Neuronal stem cell (in vitro differentiated cells): ENCODE measurements at regions not wholly inside any gene's neighbourhood (a gene's known extent, or its start where the extent isn't known, plus 50 kb on each side); places are given as distances from the start of the nearest gene placed in this dataset.

Source experiments
- DNase-seq: peaks from one replicate; pipeline ENCODE4 v3.0.0-alpha.2; 2013; ENCODE audit warnings: low spot score
- H2AFZ ChIP-seq: one replicate; pipeline ENCODE4 v1.6.1; 2013; ENCODE audit warnings: mild to moderate bottlenecking, low read length, inconsistent platforms
- H2AK5ac ChIP-seq: 2 replicates; pipeline ENCODE4 v1.6.1; 2013; ENCODE audit warnings: low read depth, mild to moderate bottlenecking, inconsistent platforms, low read length, moderate library complexity, mixed read lengths
- H2BK120ac ChIP-seq: 2 replicates; pipeline ENCODE4 v1.6.1; 2013; ENCODE audit warnings: low read depth, mild to moderate bottlenecking, inconsistent platforms, low read length, moderate library complexity, mixed read lengths
- H2BK12ac ChIP-seq: one replicate; pipeline ENCODE4 v1.6.1; 2013; ENCODE audit warnings: low read length, inconsistent platforms
- H2BK15ac ChIP-seq: 2 replicates; pipeline ENCODE4 v1.6.1; 2013; ENCODE audit warnings: mild to moderate bottlenecking, low read length, inconsistent platforms, mixed read lengths
- H2BK5ac ChIP-seq: one replicate; pipeline ENCODE4 v1.6.1; 2013; ENCODE audit warnings: inconsistent platforms, mild to moderate bottlenecking, low read length, moderate library complexity
- H3K14ac ChIP-seq: one replicate; pipeline ENCODE4 v1.6.1; 2013; ENCODE audit warnings: low read length, inconsistent platforms
- H3K18ac ChIP-seq: 2 replicates; pipeline ENCODE4 v1.6.1; 2013; ENCODE audit warnings: low read length, inconsistent platforms
- H3K23ac ChIP-seq: 2 replicates; pipeline ENCODE4 v1.6.1; 2013; ENCODE audit warnings: low read depth, mild to moderate bottlenecking, mixed read lengths, low read length, inconsistent platforms; ENCODE audit not compliant: poor library complexity
- H3K27ac ChIP-seq: replicated peaks from 3 replicates; pipeline ENCODE4 v1.5.1; 2013; ENCODE audit warnings: low read length, inconsistent platforms
- H3K27me3 ChIP-seq, 3 experiments: 2 replicates each; pipeline ENCODE4 v1.6.1; 2013; ENCODE audit warnings: low read length in 3 of 3, mild to moderate bottlenecking in 2 of 3, inconsistent platforms in 1 of 3, low read depth in 1 of 3, mixed read lengths in 1 of 3, moderate library complexity in 1 of 3; ENCODE audit not compliant: control insufficient read depth in 3 of 3, insufficient read depth in 3 of 3
- H3K36me3 ChIP-seq, 2 donors: replicated peaks in 1 of 2; 2 replicates each; pipeline ENCODE4 v1.6.1; 2013; ENCODE audit warnings: low read length in 2 of 2; ENCODE audit not compliant: control insufficient read depth in 2 of 2, insufficient read depth in 2 of 2
- H3K4ac ChIP-seq: 2 replicates; pipeline ENCODE4 v1.6.1; 2013; ENCODE audit warnings: inconsistent platforms, mild to moderate bottlenecking, low read length, moderate library complexity
- H3K4me1 ChIP-seq, 2 donors: 1 replicate in 1 of 2; 2 replicates in 1 of 2; pipeline ENCODE4 v1.6.1; 2013; ENCODE audit warnings: low read length in 2 of 2, low read depth in 1 of 2; ENCODE audit not compliant: control insufficient read depth in 2 of 2, insufficient read depth in 1 of 2
- H3K4me2 ChIP-seq: one replicate; pipeline ENCODE4 v1.6.1; 2013; ENCODE audit warnings: mild to moderate bottlenecking, low read length, inconsistent platforms; ENCODE audit not compliant: insufficient read depth, poor library complexity, severe bottlenecking
- H3K4me3 ChIP-seq, 2 donors: 2 replicates each; pipeline ENCODE4 v1.5.1; 2013; ENCODE audit warnings: low read length in 2 of 2, mild to moderate bottlenecking in 2 of 2, inconsistent platforms in 1 of 2, moderate library complexity in 1 of 2
- H3K79me1 ChIP-seq: one replicate; pipeline ENCODE4 v1.6.1; 2013; ENCODE audit warnings: low read depth, mild to moderate bottlenecking, inconsistent platforms, low read length, moderate library complexity
- H3K9ac ChIP-seq: one replicate; pipeline ENCODE4 v1.6.1; 2013; ENCODE audit warnings: mild to moderate bottlenecking, low read depth, low read length, inconsistent platforms; ENCODE audit not compliant: poor library complexity
- H3K9me3 ChIP-seq, 2 donors: replicated peaks in 1 of 2; 2 replicates each; pipeline versions ENCODE3 to v1.6.1; 2013; ENCODE audit warnings: low read length in 2 of 2, mild to moderate bottlenecking in 2 of 2, inconsistent platforms in 1 of 2, low read depth in 1 of 2, mixed read lengths in 1 of 2, moderate library complexity in 1 of 2; ENCODE audit not compliant: control insufficient read depth in 2 of 2, insufficient read depth in 1 of 2
- H4K8ac ChIP-seq: one replicate; pipeline ENCODE4 v1.6.1; 2013; ENCODE audit warnings: low read depth, mild to moderate bottlenecking, inconsistent platforms, low read length, moderate library complexity
- H4K91ac ChIP-seq: one replicate; pipeline ENCODE4 v1.6.1; 2013; ENCODE audit warnings: low read length, low read depth, mild to moderate bottlenecking, inconsistent platforms; ENCODE audit not compliant: poor library complexity
- WGBS, 2 donors: extraction: QIAGEN DNeasy Blood & Tissue Kit; methylation state at CpG; one replicate each; pipeline ENCODE4 v1.1.7; 2013; ENCODE audit warnings: missing lambda C conversion rate in 2 of 2, mixed read lengths in 1 of 2; ENCODE audit not compliant: insufficient read length in 2 of 2, insufficient replicate concordance in 1 of 2; ENCODE audit errors: extremely low coverage in 2 of 2; 5-methylcytosine and 5-hydroxymethylcytosine counted together

GRCh38 chr2:16332681-16333557 lies 332.7 kb downstream of the CYRIA start:
- H2AFZ ChIP-seq: no peak overlapping the region
- no peak overlapping the region for H3K18ac ChIP-seq
- no peak overlapping the region for H3K4me2 ChIP-seq
- H3K4ac ChIP-seq: no peak overlapping the region
- no peak overlapping the region for H4K91ac ChIP-seq
- no peak overlapping the region for H3K23ac ChIP-seq
- no peak overlapping the region for H2BK12ac ChIP-seq
- H2BK15ac ChIP-seq: no peak overlapping the region
- H2AK5ac ChIP-seq: no peak overlapping the region
- H2BK5ac ChIP-seq: no peak overlapping the region
- H3K9ac ChIP-seq: no peak overlapping the region
- peaks cover 24 to 34% of the 10 kb centered on the region in 2 donors for H3K4me1 ChIP-seq
- H3K27me3 ChIP-seq: no peaks in the 10 kb centered on the region
- H4K8ac ChIP-seq: no peak overlapping the region
- H3K36me3 ChIP-seq: no peaks in the 10 kb centered on the region
- WGBS, 2 donors: no CpG with 5 or more reads among the region's 8 CpGs
- no peak overlapping the region for H3K14ac ChIP-seq
- no peak overlapping the region for H3K27ac ChIP-seq
- no peaks in the 10 kb centered on the region for H3K79me1 ChIP-seq
- no peak overlapping the region for H3K4me3 ChIP-seq
- DNase-seq: no peak
- no peak overlapping the region for H2BK120ac ChIP-seq
- no peaks in the 10 kb centered on the region for H3K9me3 ChIP-seq

GRCh38 chr2:16331772-16332171 lies 333.9 kb downstream of the CYRIA start:
- Histone ChIP-seq H3K4me3 (no peak overlapping the region), H3K27ac (peak overlapping the region; percentile 2), H3K36me3 (no peaks in the 10 kb centered on the region), H2AK5ac (no peak overlapping the region), H3K14ac (no peak overlapping the region), H4K8ac (no peak overlapping the region), H3K4ac (no peak overlapping the region), H3K4me2 (no peak overlapping the region), H2AFZ (peak overlapping the region; percentile 43), H3K9me3 (no peaks in the 10 kb centered on the region), H3K4me1 (peaks cover 26 to 41% of the 10 kb centered on the region in 2 donors), H2BK12ac (no peak overlapping the region), H3K9ac (no peak overlapping the region), H3K27me3 (no peaks in the 10 kb centered on the region), H2BK120ac (no peak overlapping the region), H3K23ac (no peak overlapping the region), H2BK15ac (no peak overlapping the region), H3K18ac (no peak overlapping the region), H3K79me1 (no peaks in the 10 kb centered on the region), H4K91ac (no peak overlapping the region), H2BK5ac (no peak overlapping the region)
- no peak for DNase-seq
- WGBS, 2 donors: no CpG with 5 or more reads among the region's 2 CpGs

- no peak overlapping the region for H2BK15ac ChIP-seq
- H3K18ac ChIP-seq: peak overlapping the region; percentile 94
- H3K23ac ChIP-seq: no peak overlapping the region
- peak overlapping the region; percentile 54 for H2AFZ ChIP-seq
- H3K14ac ChIP-seq: no peak overlapping the region
- no peak overlapping the region for H2AK5ac ChIP-seq
- peak overlapping the region; percentile 54 for H2BK5ac ChIP-seq
- H2BK120ac ChIP-seq: peak overlapping the region; percentile 66
- H2BK12ac ChIP-seq: peak overlapping the region; percentile 36
- H3K9me3 ChIP-seq: no peaks in the 10 kb centered on the region
- no peak for DNase-seq
- H3K4me3 ChIP-seq: peak overlapping the region in 1 of 2 donors; percentile 15
- H3K4me2 ChIP-seq: no peak overlapping the region
- H3K27me3 ChIP-seq: no peaks in the 10 kb centered on the region
- H4K8ac ChIP-seq: no peak overlapping the region
- no peak overlapping the region for H3K4ac ChIP-seq
- H3K36me3 ChIP-seq: no peaks in the 10 kb centered on the region
- H4K91ac ChIP-seq: peak overlapping the region; percentile 15
- H3K27ac ChIP-seq: peak overlapping the region; percentile 93
- H3K9ac ChIP-seq: no peak overlapping the region
- H3K79me1 ChIP-seq: no peaks in the 10 kb centered on the region
- no CpG with 5 or more reads among the region's 5 CpGs for WGBS, 2 donors
- peaks cover 26 to 46% of the 10 kb centered on the region in 2 donors for H3K4me1 ChIP-seq
Measured at GRCh38 chr2:16330982-16331381, 334.7 kb downstream of the CYRIA start.

- H2BK12ac ChIP-seq: no peak overlapping the region
- H2AFZ ChIP-seq: peak overlapping the region; percentile 54
- DNase-seq: peak; percentile 76
- H4K8ac ChIP-seq: no peak overlapping the region
- H2BK5ac ChIP-seq: peak overlapping the region; percentile 54
- no peaks in the 10 kb centered on the region for H3K27me3 ChIP-seq
- H3K4me1 ChIP-seq: peaks cover 27 to 50% of the 10 kb centered on the region in 2 donors
- peak overlapping the region; percentile 66 for H2BK120ac ChIP-seq
- no peak overlapping the region for H3K4ac ChIP-seq
- H3K14ac ChIP-seq: no peak overlapping the region
- WGBS, 2 donors: no CpG with 5 or more reads among the region's 10 CpGs
- no peaks in the 10 kb centered on the region for H3K36me3 ChIP-seq
- H3K79me1 ChIP-seq: no peaks in the 10 kb centered on the region
- H3K9me3 ChIP-seq: no peaks in the 10 kb centered on the region
- no peak overlapping the region for H3K18ac ChIP-seq
- peak overlapping the region in 1 of 2 donors; percentile 15 for H3K4me3 ChIP-seq
- no peak overlapping the region for H2AK5ac ChIP-seq
- H4K91ac ChIP-seq: peak overlapping the region; percentile 15
- H3K4me2 ChIP-seq: peak overlapping the region; percentile 22
- H3K27ac ChIP-seq: peak overlapping the region; percentile 93
- H3K9ac ChIP-seq: no peak overlapping the region
- no peak overlapping the region for H3K23ac ChIP-seq
- no peak overlapping the region for H2BK15ac ChIP-seq
Measured at GRCh38 chr2:16330571-16330970, 335.1 kb downstream of the CYRIA start.
